SHP77 (cell line): ENCODE measurements at regions not wholly inside any gene's neighbourhood (a gene's known extent, or its start where the extent isn't known, plus 50 kb on each side); places are given as distances from the start of the nearest gene placed in this dataset.

ENCODE experiments used
- DNase-seq, 2 experiments: peaks; one replicate each; lab custom pipeline; 2025; lab: John Stamatoyannopoulos, UW

DNA sequence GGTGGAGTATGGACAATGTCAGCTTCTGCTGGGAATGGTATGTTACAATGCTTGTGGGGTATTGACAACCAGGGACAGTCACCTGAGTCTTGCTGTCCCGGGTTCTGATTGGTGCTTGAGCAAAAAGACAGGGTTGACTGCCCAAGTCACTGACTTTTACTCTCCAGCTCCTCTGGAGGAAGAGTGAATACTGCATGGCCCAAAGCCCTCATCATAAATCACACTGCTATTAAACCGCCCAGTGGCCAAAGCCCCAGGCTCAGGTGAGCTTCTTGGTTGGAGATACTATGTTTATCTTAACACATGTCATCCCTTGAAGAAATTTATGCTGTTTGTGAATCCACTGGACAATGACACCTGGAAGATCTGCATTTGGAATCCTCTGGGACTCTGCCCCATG is 90.0 kb upstream of the IGFBP3 start:
- no peak for DNase-seq

DNA sequence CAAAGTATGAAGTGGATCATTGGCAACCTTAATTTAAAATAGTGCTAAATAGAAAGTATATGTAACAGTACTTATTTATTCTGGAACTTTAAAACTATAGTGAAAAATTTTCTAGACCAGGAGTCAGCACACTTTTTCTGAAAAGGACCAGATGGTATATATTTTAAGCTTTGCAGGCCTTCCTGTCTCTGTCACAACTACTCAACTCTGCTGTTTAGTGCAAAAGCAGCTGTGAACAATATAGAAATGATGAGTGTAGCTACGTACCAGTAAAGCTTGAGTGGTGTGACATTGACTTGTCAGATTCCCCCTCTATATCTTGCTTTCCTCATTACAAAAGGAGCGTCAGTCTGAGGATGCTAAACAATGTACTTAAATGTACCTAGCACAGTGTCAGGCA is 88.1 kb upstream of the IGFBP3 start:
- DNase-seq = no peak

DNA sequence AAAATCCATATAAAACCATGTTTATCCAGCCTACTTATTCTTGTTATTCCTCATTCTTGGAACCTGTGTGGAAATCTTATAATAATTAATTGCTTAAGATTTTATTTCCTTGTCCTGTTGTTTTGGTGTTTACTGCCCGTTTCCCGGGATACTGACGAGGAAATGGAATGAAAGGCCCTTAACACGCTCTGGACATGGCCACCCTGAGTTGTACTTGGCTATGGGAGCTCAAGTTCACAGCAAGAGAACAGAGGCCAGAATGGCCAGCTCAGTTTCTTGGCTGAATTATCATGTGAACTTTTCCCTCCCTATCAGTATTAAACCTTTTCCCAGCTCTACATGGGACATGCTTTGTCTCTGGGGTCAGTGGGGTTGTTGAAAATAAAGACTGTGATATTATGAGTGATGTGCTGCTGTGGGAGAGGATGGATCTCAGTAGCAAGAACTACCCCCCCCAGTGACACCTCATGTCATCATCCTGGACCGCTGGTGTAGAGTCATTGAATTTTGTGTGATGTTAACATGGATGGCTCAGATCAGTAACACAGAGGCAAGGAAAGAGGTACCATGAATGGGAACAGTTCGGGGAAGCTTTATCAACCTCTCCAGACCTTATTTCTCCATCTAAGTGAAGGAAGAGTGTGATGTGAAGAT is 87.0 kb upstream of the IGFBP3 start:
- DNase-seq = peak in 1 of 2 experiments; percentile 3

DNA sequence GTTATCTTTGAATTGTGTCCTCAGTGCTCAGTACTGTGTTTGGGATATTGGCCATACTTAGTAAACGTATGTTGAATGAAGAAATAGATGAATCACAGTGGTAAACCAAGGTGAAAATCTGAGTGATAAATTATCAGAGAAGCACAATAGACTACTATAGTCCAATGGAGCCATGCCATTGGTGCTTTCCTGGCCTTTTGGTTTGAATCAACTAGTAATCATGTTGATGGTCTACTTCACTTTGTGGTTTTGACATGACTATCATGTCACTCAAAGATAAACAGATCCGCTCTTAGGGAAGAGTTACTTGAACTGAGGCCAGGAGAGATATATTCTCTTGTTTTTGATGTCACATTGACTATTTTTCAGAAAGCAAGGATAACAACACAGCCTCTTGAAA is 86.1 kb upstream of the IGFBP3 start:
- DNase-seq = no peak

DNA sequence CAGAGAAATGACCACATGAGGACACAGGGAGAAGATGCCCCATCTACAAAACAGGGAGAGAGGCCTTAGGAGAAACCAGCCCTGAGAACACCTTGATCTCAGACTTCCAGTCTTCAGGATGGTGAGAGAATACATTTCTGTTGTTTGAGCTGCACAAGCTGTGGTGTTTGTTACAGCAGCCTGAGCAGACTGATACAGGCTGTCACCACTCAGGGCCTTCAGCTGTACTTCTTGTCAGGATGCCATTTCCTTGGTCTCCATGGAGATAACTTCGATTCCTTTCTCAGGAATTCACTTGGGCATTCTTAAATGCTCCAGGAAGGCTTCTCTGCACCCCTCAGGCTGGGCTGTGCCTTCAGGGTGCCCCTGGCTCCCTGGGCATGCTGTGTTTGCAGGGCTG is 85.7 kb upstream of the IGFBP3 start:
- DNase-seq = no peak

DNA sequence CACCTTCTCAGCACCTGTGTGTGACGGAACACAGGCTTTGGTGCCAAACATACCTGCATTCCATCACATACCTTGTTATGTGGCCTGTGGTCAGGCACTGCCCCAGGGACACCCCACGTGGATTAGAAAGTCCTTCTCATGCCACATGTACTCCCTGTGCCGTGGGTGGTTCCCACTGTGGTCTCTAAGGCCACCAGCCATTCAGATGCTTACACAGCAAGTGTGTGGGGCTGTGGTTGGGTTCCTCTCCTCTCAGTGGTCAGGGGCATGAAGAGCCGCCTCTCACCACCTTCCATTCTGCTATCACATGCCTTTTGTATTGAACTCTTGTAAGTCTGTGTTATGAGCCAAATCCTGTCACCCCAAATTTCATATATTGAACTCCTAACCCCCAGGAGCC is 85.1 kb upstream of the IGFBP3 start:
- no peak for DNase-seq

DNA sequence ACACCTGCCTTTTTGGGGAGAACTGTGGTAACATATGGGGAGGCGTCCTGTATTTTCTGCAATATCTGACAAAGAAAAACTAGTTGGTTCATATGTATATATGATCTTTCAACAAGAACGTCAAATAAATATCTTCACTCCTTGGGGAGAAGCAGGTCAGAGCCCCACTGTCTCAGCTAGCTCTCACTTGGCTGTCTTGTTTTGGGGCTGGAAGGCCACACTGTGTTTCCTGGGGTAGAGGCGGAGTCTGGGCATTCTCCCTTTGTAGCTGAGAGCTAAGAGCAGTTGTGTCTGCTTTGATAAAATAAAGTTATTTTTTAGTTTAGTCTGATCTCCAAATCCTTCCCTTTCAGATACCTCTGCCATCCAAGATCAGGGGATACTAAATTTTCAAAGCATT is 83.9 kb upstream of the IGFBP3 start:
- no peak for DNase-seq

DNA sequence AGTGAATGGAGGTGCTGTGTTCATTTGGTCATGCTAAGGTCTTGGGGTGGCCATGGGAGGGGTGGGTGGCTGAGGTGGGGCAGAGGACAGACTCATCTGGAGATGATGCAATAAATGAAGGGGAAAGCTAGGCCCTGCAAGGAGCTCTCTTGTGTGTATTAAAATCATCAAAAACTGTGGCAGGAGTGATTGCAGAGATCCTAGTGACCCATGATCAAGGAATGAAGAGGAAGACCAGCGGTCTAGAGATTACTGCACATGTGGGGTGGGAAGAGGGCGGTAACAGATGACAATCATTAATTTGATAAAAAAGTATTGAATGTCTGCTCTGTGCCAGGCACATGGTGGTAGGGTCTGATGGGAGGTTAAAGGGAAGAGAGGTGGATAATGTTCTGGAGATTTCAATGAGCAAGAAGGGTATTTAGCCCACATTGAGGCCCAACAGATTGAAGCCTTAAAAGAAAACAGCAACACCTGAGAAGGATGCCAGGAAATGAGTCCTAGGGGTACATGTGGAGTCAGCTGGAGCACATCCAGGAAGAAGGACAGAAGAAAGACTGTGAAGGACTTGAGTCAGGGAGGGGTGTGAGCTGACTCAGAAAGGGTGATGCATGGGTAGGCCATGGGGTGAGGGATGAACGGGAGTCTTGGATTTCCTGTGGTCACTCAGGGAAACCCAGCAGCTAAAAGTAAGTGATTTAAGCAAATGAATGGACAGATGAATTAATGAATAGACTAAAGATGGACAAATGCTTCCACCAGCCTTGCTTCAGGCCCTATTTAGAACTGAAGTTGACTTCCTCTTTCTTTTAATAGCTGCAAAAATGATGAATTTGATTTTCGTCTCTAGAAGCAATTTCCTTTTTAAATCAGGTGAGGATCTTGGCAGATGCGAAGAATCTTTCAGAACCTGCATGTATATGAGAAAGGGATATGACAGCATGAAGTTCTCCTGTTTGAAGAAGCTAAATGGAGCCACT is 83.1 kb upstream of the IGFBP3 start:
- DNase-seq = no peak

DNA sequence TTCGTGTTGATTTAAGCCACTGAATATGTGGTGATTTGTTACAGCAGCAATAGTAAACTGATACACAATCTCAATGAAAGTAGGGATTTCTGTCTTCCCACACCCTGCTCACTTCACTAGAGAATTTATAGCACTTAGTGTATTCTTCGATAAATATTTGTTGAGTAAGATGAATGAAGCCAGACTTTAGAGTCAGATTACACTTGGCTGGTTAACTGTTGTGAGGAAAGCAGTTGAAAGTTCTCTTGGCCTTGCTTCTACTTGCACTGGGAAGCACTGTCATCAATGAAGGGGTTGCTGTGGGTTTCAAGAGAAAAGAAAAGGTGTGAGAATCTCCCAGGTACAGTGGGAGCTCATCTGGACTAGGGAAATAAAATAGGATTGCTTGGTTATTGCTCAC is 82.1 kb upstream of the IGFBP3 start:
- DNase-seq = no peak

DNA sequence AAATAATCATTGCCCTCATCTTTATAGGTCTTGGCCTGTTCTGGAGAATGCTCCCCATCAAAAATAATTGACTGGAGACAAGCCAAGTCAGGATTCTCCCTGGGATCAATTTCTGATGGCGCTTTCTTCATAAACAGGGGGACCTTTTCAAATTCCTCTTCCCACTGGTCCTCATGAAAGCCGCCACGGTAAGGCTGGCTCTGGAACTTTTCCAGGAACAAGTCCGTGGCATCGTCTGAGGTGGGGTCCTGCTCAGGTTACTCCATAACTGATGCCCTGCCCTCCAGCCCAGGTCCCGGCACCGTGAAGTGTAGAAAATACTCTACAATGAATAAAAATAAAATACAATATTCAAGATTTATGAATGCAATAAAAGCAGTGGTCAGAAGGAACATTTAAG is 79.4 kb upstream of the IGFBP3 start:
- no peak for DNase-seq

DNA sequence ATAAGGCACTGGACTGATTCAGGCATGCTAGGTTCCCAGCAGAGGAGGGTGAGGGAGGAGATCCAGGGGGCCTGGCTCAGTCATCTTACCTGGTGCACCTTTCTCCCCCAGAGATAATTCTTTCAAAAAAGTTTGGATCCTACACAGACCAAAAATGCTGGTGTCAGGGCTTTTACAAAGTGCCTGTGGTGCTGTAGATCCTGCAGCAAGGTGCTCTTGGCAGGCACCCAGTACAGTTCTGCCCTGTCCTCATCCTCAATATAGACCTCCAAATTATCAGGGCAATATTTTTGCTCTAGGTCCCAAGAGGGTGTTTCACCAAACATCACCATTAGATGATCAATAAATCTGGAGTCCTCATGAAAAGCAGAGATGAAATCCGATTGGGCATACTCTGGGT is 78.5 kb upstream of the IGFBP3 start:
- no peak for DNase-seq

DNA sequence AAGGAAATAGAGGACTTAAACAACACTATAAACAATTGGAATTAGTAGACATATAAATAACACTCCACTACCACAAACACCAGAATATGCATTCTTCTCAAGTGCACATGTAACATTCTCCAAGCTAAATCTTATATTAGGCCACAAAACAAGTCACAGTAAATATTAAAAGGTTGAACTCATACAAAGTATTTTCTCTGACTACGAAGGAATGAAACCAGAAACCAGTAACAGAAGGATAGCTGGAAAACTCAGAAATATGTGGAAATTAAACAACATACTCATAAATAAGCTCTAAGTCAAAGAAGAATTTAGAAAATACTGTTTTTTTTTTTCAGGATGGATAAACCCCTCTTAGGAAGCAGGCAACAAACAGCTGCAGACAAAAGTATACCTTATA is 77.4 kb upstream of the IGFBP3 start:
- DNase-seq = no peak

DNA sequence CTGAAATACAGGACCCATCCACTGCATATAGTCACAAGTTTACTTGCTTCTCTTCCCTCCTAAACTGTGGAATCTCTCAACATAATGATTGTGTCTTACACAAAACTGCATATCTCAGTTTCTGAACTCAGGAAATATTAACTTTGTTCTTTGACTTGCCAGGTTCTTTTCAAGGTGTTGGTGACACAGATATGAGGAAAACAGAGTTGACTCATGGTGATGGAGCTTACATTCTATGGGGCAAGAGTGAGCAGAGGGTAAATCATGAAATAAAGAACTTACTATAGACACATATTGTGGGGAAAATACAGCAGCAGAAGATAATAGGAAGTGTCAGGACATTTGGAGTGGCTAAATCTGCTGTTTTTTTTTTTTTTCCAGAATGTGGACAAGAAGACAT is 72.5 kb upstream of the IGFBP3 start:
- DNase-seq = no peak

DNA sequence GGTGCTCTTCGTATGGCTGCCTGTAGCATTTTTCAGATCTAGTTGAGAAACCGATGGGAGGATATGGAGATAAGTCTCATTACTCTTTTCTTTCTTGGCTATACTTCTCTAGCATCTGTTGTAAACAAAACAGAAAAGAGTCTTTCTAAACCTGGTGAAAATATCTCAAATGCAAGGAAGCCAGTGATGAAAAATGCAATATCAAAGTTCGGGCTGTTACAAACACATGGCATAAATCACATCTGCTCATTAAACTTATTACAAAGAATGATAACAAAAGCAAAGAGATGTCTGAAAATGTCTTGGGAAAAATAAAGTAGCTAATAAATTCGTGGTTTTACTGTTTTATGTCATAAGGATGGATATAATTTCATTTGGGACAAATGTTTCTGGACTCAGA is 71.8 kb upstream of the IGFBP3 start:
- no peak for DNase-seq

DNA sequence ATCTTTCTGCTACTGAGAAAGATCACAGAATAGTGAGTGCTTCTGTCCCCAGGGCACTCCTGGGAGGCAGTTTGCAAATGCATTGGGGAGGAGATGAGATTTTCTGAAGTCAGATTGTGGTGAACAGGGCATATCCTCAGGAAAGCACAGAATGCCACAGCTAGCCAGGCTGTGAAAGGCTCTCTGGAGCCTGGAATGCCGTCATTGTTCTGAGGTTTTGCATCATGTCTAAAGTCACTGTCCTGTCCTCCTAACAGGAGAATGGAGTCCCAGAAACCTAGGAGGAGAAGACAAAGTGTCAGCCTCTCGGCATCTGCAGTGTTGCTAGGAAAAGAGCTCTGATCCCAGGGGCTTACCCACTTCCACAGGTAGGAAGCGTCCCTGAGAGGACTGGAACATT is 69.2 kb upstream of the IGFBP3 start:
- DNase-seq = no peak

DNA sequence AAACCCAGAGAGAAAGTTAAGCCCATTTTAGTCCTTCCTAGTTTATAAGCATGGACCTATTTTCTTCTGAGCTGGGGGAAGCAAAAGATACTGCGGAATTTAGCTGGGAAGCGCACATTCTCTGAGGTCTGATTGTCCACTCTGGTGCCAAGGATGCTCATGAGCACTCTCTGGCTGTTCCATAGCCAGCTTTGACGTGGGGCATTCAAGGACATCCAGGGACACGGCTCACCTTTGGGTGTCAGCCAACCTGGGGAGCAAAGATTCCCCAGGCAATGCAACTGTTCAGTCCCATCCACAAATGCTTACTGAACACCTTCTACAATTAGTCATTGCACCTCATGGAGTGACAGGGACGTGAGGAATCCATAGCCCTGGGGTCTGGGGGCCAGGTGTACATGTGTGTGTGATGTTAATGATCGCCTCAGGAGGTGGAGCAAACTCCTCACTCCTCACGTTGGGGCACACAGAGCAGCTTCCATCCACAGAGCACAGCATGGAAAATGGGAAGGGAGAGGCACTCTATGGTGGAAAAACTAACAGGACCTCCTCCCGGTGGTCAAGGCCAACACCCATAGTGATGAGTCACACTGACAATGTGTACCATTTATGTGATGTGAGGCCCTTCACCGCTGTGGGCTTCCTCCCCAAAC is 67.5 kb upstream of the IGFBP3 start:
- DNase-seq = no peak

DNA sequence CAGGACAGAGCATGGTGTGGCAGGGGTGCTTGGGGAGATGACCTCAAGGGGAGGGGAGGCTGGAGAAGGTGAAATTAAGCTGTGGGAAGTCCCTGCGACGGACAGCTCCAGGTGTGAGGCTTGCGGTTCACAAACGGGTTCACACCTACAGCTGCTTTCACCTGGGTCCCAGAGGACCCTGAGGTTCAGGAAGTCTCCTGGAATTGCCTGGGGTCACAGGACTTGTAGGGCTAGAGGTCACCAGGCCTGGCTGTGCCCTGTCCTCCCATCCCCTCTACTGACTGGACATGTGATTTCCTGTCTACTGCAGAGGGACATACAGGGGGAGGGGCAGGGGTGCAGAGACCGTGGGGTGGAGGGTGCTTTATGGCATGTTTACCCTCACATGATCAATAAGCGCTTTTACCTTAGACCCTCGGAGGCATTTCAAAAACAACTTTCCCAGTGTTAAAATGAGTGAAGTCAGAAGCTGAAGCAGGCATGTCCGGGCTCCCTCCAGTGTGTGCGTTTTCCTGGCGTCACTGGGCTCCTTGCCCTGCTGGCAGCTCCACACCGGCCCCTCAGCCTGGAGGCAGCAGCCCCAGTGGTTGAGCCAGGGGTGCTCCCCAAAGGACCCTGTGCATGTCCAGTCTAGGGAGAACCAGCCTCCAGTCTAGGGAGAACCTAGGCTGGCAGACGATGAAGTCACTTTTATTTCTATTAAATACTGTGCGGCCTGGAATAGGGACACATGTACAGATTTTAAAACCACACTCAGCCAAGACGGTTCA is 66.6 kb upstream of the IGFBP3 start:
- DNase-seq = no peak

DNA sequence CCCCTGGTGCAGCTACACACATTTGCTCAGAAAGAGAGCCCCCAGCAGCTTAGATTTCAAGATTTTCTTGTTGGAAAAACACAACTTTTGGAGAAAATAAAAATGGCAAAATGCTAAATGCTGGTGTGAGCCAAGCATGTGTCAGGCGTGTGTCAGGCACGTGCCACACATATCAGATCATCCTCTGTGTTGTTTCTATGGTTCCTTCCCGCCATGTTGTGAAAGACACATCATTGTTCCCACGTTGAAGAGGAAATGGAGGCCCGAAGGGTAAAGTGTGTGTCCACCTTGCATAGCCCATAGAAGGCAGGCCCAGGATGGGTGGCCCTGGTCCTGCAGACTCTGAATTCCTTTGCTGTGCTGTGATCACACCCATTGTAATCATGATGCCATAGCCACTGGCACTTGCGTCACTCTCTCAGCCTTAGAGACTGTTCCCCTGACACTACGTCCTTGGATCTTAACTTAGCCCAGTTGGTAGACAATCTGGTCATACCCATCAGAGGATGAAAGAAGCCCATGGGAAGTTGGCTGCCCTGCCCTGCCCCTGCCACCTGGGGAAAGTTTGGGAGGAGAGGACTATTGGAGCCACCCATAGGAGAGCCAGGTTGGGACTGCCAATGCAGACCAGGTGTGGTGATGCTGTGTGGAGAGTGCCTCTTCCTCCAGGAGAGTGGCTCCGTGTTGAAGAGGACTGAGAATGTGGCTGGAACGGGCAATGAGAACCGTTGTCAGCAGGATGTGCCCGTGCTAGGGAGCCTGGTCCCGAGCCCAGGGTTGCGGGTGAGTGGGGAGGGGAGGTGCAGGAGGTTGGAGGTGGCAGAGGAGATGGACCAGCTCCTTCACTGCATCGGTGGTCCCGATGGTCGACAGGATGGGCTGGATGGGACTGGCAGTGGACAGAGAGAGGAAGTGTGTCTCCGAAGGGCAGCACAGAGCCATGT is 65.6 kb upstream of the IGFBP3 start:
- no peak for DNase-seq

DNA sequence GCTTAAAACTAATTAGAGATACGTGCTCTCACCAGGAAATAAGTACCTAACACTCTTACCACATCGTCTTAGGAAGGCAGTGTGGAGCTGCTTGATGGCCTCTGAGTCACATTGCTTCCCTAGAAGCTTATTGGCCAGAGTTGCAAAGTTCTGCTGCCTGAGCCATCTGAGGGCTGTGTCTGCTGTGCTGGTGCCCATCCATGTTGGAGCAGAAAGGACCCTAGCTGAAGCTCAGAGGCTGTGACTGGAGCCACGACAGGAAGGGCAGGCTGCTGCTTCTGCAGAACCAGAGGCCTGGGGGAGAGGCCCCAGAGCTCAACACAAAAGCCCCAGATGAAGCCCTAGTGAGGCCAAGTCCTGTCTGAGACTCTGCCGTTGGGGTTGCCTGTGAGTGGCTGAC is 64.8 kb upstream of the IGFBP3 start:
- no peak for DNase-seq

DNA sequence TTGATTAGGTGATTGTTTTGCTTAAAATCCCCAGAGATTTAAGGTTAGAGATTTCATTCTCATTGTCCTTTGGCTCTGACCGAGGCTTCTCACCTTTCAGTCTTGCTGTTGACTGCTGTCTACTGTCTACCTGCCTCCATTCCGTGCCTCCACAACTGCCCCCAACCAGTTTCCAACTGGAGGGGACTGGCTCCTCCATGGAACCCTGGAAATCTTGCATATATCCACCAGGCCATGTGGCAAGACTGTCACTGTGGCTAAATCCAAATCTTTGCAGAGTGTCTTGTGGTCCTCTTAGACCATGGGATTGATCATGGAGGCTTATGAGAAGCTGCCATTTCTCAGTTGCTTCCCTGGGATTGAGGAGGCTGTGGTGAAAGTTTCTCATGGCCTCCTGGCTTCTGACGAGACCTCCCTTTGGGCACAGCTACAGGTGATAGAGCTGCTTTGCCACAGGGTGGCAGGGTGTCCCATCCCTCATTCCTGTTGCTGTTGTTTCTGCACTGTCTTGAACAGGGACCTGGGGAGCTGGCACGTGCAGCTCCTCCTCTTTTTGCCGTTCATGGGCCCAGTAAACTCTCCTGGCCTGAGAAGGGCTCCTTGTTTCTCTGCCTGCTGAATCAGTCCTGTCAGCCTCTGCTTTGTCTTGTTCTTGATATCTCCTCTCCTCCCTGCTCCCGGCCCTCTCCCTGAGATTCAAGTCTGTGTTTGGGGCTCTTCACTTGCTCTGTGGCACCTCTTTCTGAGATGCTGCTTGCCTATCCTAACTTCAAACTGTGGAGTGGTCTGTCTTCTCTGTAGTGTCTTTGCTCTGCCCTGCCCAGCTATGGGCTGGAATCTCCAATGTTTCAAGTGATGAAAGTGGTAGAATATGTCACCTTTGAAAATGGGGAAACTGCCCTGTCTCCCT is 63.6 kb upstream of the IGFBP3 start:
- DNase-seq = peak in 1 of 2 experiments; percentile 32
